ENCODE measurements at regions not wholly inside any gene's neighbourhood (a gene's known extent, or its start where the extent isn't known, plus 50 kb on each side); places are given as distances from the start of the nearest gene placed in this dataset.

DNA sequence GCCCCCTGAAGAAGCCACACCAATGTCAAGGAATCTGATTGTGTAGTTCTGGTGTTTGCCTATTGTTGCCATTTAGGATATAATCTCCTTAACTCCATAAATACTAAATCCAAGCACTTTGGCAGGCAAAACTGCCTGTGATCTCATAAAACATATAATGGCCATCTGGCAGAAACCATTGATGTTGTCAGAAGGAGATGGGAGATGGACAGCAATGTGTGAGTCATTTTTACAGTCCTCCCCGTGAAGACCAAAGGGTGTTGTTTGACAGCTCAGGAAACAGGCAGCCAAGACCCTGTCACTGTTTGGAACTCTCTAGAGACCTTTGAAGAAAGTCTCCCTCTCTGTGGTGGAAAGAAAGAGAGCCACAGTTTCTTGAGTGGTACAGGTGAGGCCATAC lies 454.1 kb downstream of the HS3ST3B1 start:
- DNase-seq (ENCODE audit: extremely low read depth, insufficient read length), result no peak
- Histone ChIP-seq H3K36me3 (ENCODE audit: control insufficient read depth, insufficient read depth, low read length) (no peaks in the 10 kb centered on the region), H3K4me3 (replicated peaks; ENCODE audit: low read depth, low read length) (no peak overlapping the region), H3K27me3 (replicated peaks; ENCODE audit: control insufficient read depth, insufficient read depth, low read length) (no peaks in the 10 kb centered on the region)
- TF ChIP-seq, protein P1, sequence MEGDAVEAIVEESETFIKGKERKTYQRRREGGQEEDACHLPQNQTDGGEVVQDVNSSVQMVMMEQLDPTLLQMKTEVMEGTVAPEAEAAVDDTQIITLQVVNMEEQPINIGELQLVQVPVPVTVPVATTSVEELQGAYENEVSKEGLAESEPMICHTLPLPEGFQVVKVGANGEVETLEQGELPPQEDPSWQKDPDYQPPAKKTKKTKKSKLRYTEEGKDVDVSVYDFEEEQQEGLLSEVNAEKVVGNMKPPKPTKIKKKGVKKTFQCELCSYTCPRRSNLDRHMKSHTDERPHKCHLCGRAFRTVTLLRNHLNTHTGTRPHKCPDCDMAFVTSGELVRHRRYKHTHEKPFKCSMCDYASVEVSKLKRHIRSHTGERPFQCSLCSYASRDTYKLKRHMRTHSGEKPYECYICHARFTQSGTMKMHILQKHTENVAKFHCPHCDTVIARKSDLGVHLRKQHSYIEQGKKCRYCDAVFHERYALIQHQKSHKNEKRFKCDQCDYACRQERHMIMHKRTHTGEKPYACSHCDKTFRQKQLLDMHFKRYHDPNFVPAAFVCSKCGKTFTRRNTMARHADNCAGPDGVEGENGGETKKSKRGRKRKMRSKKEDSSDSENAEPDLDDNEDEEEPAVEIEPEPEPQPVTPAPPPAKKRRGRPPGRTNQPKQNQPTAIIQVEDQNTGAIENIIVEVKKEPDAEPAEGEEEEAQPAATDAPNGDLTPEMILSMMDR (IDR thresholded peaks at IDR 0.05; ENCODE audit: insufficient read depth, low read length, poor library complexity, severe bottlenecking), result no peak

GRCh38 chr17:14753383-14753782 lies 452.5 kb downstream of the HS3ST3B1 start:
- no peaks in the 10 kb centered on the region for H3K36me3 ChIP-seq (ENCODE audit: control insufficient read depth, insufficient read depth, low read length)
- TF ChIP-seq, protein P1 (IDR thresholded peaks at IDR 0.05; ENCODE audit: insufficient read depth, low read length, poor library complexity, severe bottlenecking), result no peak
- no peaks in the 10 kb centered on the region for H3K27me3 ChIP-seq (replicated peaks; ENCODE audit: control insufficient read depth, insufficient read depth, low read length)
- no peak for DNase-seq (ENCODE audit: extremely low read depth, insufficient read length)
- H3K4me3 ChIP-seq (replicated peaks; ENCODE audit: low read depth, low read length), result no peak overlapping the region

- no peak for DNase-seq (ENCODE audit: extremely low read depth, insufficient read length)
- TF ChIP-seq, protein P1 (IDR thresholded peaks at IDR 0.05; ENCODE audit: insufficient read depth, low read length, poor library complexity, severe bottlenecking), result no peak
- no peak overlapping the region for H3K4me3 ChIP-seq (replicated peaks; ENCODE audit: low read depth, low read length)
These were observed 451.1 kb downstream of the HS3ST3B1 start for GRCh38 chr17:14752011-14752410.

GRCh38 chr17:14750866-14751265 lies 450.0 kb downstream of the HS3ST3B1 start:
- Histone ChIP-seq H3K27me3 (replicated peaks; ENCODE audit: control insufficient read depth, insufficient read depth, low read length) (no peaks in the 10 kb centered on the region), H3K4me3 (replicated peaks; ENCODE audit: low read depth, low read length) (no peak overlapping the region), H3K36me3 (ENCODE audit: control insufficient read depth, insufficient read depth, low read length) (no peaks in the 10 kb centered on the region)
- DNase-seq (ENCODE audit: extremely low read depth, insufficient read length), result no peak
- TF ChIP-seq, protein P1 (IDR thresholded peaks at IDR 0.05; ENCODE audit: insufficient read depth, low read length, poor library complexity, severe bottlenecking), result no peak

More at GRCh38 chr17:14752011-14752410, 451.1 kb downstream of the HS3ST3B1 start:
- Histone ChIP-seq H3K36me3 (ENCODE audit: control insufficient read depth, insufficient read depth, low read length) (no peaks in the 10 kb centered on the region), H3K27me3 (replicated peaks; ENCODE audit: control insufficient read depth, insufficient read depth, low read length) (no peaks in the 10 kb centered on the region)

DNA sequence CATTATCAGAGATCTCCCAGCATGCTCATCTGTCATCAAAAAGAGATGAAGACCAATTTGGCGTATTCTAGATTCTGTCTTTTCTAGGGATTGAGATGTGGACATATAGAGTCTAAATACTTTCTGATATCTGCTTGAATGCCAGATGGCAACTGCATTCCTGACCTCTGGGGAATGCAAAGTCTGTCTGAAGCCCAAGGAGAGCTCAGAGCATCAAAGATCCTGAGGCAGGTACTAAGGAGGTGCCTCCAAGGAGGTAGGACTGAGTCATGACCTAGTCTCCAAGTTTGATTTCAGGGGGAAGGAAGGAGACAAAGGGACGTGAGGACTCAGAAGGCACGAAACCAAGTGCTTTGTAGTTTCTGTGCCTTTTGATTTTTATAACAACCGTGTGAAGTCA lies 448.4 kb downstream of the HS3ST3B1 start:
- H3K36me3 ChIP-seq (ENCODE audit: control insufficient read depth, insufficient read depth, low read length), result no peaks in the 10 kb centered on the region
- TF ChIP-seq, protein P1 (IDR thresholded peaks at IDR 0.05; ENCODE audit: insufficient read depth, low read length, poor library complexity, severe bottlenecking), result no peak
- H3K4me3 ChIP-seq (replicated peaks; ENCODE audit: low read depth, low read length), result no peak overlapping the region
- DNase-seq (ENCODE audit: extremely low read depth, insufficient read length), result no peak
- no peaks in the 10 kb centered on the region for H3K27me3 ChIP-seq (replicated peaks; ENCODE audit: control insufficient read depth, insufficient read depth, low read length)

- TF ChIP-seq, protein P1 (IDR thresholded peaks at IDR 0.05; ENCODE audit: insufficient read depth, low read length, poor library complexity, severe bottlenecking), result no peak
- no peaks in the 10 kb centered on the region for H3K27me3 ChIP-seq (replicated peaks; ENCODE audit: control insufficient read depth, insufficient read depth, low read length)
- no peak overlapping the region for H3K4me3 ChIP-seq (replicated peaks; ENCODE audit: low read depth, low read length)
- DNase-seq (ENCODE audit: extremely low read depth, insufficient read length), result no peak
- H3K36me3 ChIP-seq (ENCODE audit: control insufficient read depth, insufficient read depth, low read length), result no peaks in the 10 kb centered on the region
These were observed 447.3 kb downstream of the HS3ST3B1 start for GRCh38 chr17:14748036-14748710.
